Brain microvascular endothelial cell (primary cell): ENCODE measurements at regions not wholly inside any gene's neighbourhood (a gene's known extent, or its start where the extent isn't known, plus 50 kb on each side); places are given as distances from the start of the nearest gene placed in this dataset.
"Not testable (repeated sequence)": the region's sequence is repeated elsewhere in the genome, so short reads cannot be mapped to it uniquely, and the experiment has no call there.

ENCODE experiments used
- DNase-seq: peaks from one replicate; pipeline ENCODE4 v3.0.0-alpha.2; 2020
- H3K27ac ChIP-seq: fragments of 250-450 bp; sonication (Bioruptor Pico); 2 replicates; pipeline ENCODE4 v1.5.1; 2020; ENCODE audit warnings: mild to moderate bottlenecking, moderate library complexity
- H3K27me3 ChIP-seq: fragments of 250-450 bp; sonication (Bioruptor Pico); replicated peaks from 2 replicates; pipeline ENCODE4 v1.5.1; 2020; ENCODE audit warnings: mild to moderate bottlenecking
- H3K36me3 ChIP-seq: fragments of 250-450 bp; sonication (Bioruptor Pico); replicated peaks from 2 replicates; pipeline ENCODE4 v1.5.1; 2020; ENCODE audit warnings: mild to moderate bottlenecking
- H3K4me3 ChIP-seq: 2 replicates; pipeline ENCODE4 v1.5.1; 2011; ENCODE audit warnings: low read depth, mild to moderate bottlenecking, control low read depth, low read length, moderate library complexity
- CTCF ChIP-seq: IDR thresholded peaks from 2 replicates; pipeline ENCODE4 v1.5.1; 2011; ENCODE audit warnings: low read depth, mild to moderate bottlenecking, moderate library complexity, low read length, control low read depth, inconsistent platforms; ENCODE audit errors: missing control alignments
- in situ Hi-C: cut with HindIII; loops from 2 replicates; pipeline ENCODE4 v1.10.0; 2017; ENCODE audit warnings: low sequenced_read_pairs, low pct_ligation_motif_present

GRCh38 chr5:13595978-13596377, 348.5 kb downstream of the DNAH5 start:
- H3K27me3 ChIP-seq: no peaks in the 10 kb centered on the region
- no peaks in the 10 kb centered on the region for H3K36me3 ChIP-seq
- no peak for DNase-seq
- H3K4me3 ChIP-seq: no peak overlapping the region
- TF ChIP-seq CTCF: no peak
- no peak overlapping the region for H3K27ac ChIP-seq
- in situ Hi-C loops: no loop called here

- no peak for TF ChIP-seq CTCF
- Histone ChIP-seq H3K27ac (peak overlapping the region; percentile 48), H3K4me3 (no peak overlapping the region), H3K36me3 (no peaks in the 10 kb centered on the region), H3K27me3 (no peaks in the 10 kb centered on the region)
- peak; percentile 84 for DNase-seq
- in situ Hi-C loops: no loop called here
Measured at GRCh38 chr5:13591621-13592020, 352.9 kb downstream of the DNAH5 start.

- no peaks in the 10 kb centered on the region for H3K36me3 ChIP-seq
- in situ Hi-C loops: no loop called here
- no peak for DNase-seq
- no peak overlapping the region for H3K27ac ChIP-seq
- TF ChIP-seq CTCF: no peak
- no peaks in the 10 kb centered on the region for H3K27me3 ChIP-seq
- H3K4me3 ChIP-seq: no peak overlapping the region
Measured at GRCh38 chr5:13585324-13585723, 359.2 kb downstream of the DNAH5 start.

GRCh38 chr5:13581914-13582313, 362.6 kb downstream of the DNAH5 start:
- Histone ChIP-seq H3K27ac (no peak overlapping the region), H3K27me3 (no peaks in the 10 kb centered on the region), H3K4me3 (no peak overlapping the region), H3K36me3 (no peaks in the 10 kb centered on the region)
- no peak for TF ChIP-seq CTCF
- DNase-seq: no peak
- in situ Hi-C loops: no loop called here

- Histone ChIP-seq H3K27me3 (no peaks in the 10 kb centered on the region), H3K27ac (no peak overlapping the region), H3K4me3 (no peak overlapping the region), H3K36me3 (no peaks in the 10 kb centered on the region)
- no peak for TF ChIP-seq CTCF
- in situ Hi-C loops: no loop called here
- no peak for DNase-seq
Measured at GRCh38 chr5:13581132-13581531, 363.4 kb downstream of the DNAH5 start.

- no peak for TF ChIP-seq CTCF
- no peaks in the 10 kb centered on the region for H3K36me3 ChIP-seq
- in situ Hi-C loops: no loop called here
- no peak for DNase-seq
- no peaks in the 10 kb centered on the region for H3K27me3 ChIP-seq
- no peak overlapping the region for H3K4me3 ChIP-seq
- H3K27ac ChIP-seq: no peak overlapping the region
Measured at GRCh38 chr5:13580058-13580457, 364.4 kb downstream of the DNAH5 start.

GRCh38 chr5:13579091-13579490, 365.4 kb downstream of the DNAH5 start:
- H3K36me3 ChIP-seq, DNase-seq, H3K4me3 ChIP-seq, H3K27ac ChIP-seq, H3K27me3 ChIP-seq, in situ Hi-C loops: not testable (repeated sequence)

- DNase-seq, H3K27me3 ChIP-seq, H3K27ac ChIP-seq, in situ Hi-C loops, H3K4me3 ChIP-seq, H3K36me3 ChIP-seq: not testable (repeated sequence)
Measured at GRCh38 chr5:13578311-13579039, 366.0 kb downstream of the DNAH5 start.
